HL-60 (cell line): ENCODE measurements at regions not wholly inside any gene's neighbourhood (a gene's known extent, or its start where the extent isn't known, plus 50 kb on each side); places are given as distances from the start of the nearest gene placed in this dataset.

Experiments
- DNase-seq, 2 experiments: peaks; one replicate each; pipeline ENCODE4 v3.0.0-alpha.2; 2010 to 2020; ENCODE audit warnings: low read depth in 1 of 2, low spot score in 1 of 2
- H3K27ac ChIP-seq: fragments of 250-450 bp; sonication (Bioruptor Pico); replicated peaks from 2 replicates; pipeline ENCODE4 v1.5.1; 2020; ENCODE audit warnings: mild to moderate bottlenecking, moderate library complexity
- H3K27me3 ChIP-seq: fragments of 250-450 bp; sonication (Bioruptor Pico); 2 replicates; pipeline ENCODE4 v1.5.1; 2021; ENCODE audit warnings: mild to moderate bottlenecking, moderate library complexity; ENCODE audit not compliant: insufficient read depth, poor library complexity, severe bottlenecking
- H3K4me3 ChIP-seq: replicated peaks from 2 replicates; pipeline ENCODE4 v1.5.1; 2011; ENCODE audit warnings: mild to moderate bottlenecking, control low read depth, low read length; ENCODE audit not compliant: insufficient read depth
- GABPA ChIP-seq: IDR thresholded peaks from 2 replicates; pipeline ENCODE4 v1.6.1; 2012; ENCODE audit warnings: low read depth
- POLR2AphosphoS5 ChIP-seq: IDR thresholded peaks from 2 replicates; pipeline ENCODE4 v1.6.1; 2012; ENCODE audit warnings: low read depth
- REST ChIP-seq: IDR thresholded peaks from 2 replicates; pipeline ENCODE4 v1.6.1; 2012; ENCODE audit warnings: low read depth; ENCODE audit not compliant: insufficient replicate concordance
- SPI1 ChIP-seq: IDR thresholded peaks from 2 replicates; pipeline ENCODE4 v1.6.1; 2012; ENCODE audit warnings: low read depth, mild to moderate bottlenecking, borderline replicate concordance
- TF ChIP-seq, protein P1 (sequence below): IDR thresholded peaks from one replicate; pipeline ENCODE4 v1.5.1; 2011; ENCODE audit warnings: low read length, control low read depth, inconsistent platforms; ENCODE audit not compliant: insufficient read depth

DNA sequence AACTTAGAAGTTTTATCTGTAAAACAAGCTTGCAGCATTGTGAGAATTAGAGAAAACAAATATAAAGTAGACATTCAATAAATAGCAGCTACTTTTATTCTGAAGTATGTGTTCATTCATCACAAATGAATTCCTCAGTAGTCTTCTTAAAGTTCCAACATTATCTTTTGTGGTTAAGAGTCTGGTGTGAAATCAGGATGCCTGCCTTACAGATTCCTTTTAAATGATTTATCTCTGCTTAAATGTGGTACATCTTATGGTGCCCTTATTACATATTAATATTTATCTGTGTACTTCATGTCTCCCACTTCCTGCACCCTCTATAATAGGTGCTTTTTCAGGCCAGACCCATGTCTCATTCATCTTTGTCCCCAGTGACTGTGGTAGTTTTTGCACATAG, 595.0 kb downstream of the STK39 start:
- H3K4me3 ChIP-seq = no peak overlapping the region
- DNase-seq = no peak

GRCh38 chr2:167651406-167652151, 595.8 kb downstream of the STK39 start:
- no peak for TF ChIP-seq GABPA
- TF ChIP-seq, protein P1, sequence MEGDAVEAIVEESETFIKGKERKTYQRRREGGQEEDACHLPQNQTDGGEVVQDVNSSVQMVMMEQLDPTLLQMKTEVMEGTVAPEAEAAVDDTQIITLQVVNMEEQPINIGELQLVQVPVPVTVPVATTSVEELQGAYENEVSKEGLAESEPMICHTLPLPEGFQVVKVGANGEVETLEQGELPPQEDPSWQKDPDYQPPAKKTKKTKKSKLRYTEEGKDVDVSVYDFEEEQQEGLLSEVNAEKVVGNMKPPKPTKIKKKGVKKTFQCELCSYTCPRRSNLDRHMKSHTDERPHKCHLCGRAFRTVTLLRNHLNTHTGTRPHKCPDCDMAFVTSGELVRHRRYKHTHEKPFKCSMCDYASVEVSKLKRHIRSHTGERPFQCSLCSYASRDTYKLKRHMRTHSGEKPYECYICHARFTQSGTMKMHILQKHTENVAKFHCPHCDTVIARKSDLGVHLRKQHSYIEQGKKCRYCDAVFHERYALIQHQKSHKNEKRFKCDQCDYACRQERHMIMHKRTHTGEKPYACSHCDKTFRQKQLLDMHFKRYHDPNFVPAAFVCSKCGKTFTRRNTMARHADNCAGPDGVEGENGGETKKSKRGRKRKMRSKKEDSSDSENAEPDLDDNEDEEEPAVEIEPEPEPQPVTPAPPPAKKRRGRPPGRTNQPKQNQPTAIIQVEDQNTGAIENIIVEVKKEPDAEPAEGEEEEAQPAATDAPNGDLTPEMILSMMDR = no peak
- no peak for TF ChIP-seq REST
- TF ChIP-seq SPI1 = no peak
- no peak for TF ChIP-seq POLR2AphosphoS5
- no peak overlapping the region for H3K27ac ChIP-seq
- H3K27me3 ChIP-seq = no peaks in the 10 kb centered on the region
- no peak overlapping the region for H3K4me3 ChIP-seq
- DNase-seq = no peak

More for the DNA sequence above, 595.0 kb downstream of the STK39 start:
- no peak overlapping the region for H3K27ac ChIP-seq
- H3K27me3 ChIP-seq = no peaks in the 10 kb centered on the region
- TF ChIP-seq POLR2AphosphoS5 (no peak), GABPA (no peak), SPI1 (no peak), REST (no peak)
- TF ChIP-seq, protein P1 = no peak

DNA sequence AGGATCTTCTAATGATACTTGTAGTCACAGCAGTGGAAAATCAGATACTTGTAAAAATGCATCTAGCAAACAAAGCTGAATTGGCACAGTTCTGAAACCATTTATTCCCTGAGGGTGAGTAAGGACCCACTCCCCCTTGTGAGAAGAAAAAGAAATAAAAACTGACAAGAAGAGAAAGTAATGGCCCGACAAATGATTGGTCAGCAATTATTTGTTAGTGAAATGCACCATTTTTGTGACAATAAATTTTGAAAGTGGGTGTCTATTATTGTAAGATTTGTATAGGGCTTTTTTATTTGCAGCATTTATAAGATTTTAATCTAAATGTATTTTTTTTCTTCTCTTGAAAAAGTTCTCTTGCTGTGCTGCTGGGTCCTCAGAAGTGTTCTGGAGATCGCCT, 600.8 kb downstream of the STK39 start:
- Histone ChIP-seq H3K4me3 (no peak overlapping the region), H3K27ac (no peak overlapping the region), H3K27me3 (no peaks in the 10 kb centered on the region)
- no peak for DNase-seq
- TF ChIP-seq, protein P1 = no peak
- TF ChIP-seq POLR2AphosphoS5 (no peak), REST (no peak), SPI1 (no peak), GABPA (no peak)
